A549 (cell line): ENCODE measurements at regions not wholly inside any gene's neighbourhood (a gene's known extent, or its start where the extent isn't known, plus 50 kb on each side); places are given as distances from the start of the nearest gene placed in this dataset.

Experiments
- ATAC-seq, 2 experiments: fragments of 200-7000 bp in 1 of 2; fragments of >200 bp in 1 of 2; cut with Nextera tagmentation in 1 of 2; cut with Tn5 transposase in 1 of 2; 3 replicates each; pipeline versions ENCODE4 v1.8.0 to v1.9.1; 2018 to 2020; ENCODE audit warnings: mild to moderate bottlenecking in 1 of 2, moderate library complexity in 1 of 2
- CTCF ChIA-PET: fragments of 300-600 bp; sonication (Branson Sonifier 250); formaldehyde crosslinking; extraction: SDS; loops from one replicate; lab custom pipeline; 2021; ENCODE audit warnings: antibody characterized with exemption, inconsistent platforms; lab: Yijun Ruan, JAX
- POLR2A ChIA-PET: fragments of 350-600 bp; formaldehyde crosslinking; extraction: SDS; loops from one replicate; lab custom pipeline; 2021; ENCODE audit warnings: antibody characterized with exemption, inconsistent platforms; lab: Yijun Ruan, JAX
- DNase-seq, 2 experiments: peaks; one replicate each; pipeline versions ENCODE4 v3.0.0 to v3.0.0-alpha.2; 2011 to 2016; ENCODE audit warnings: low read depth in 1 of 2, low spot score in 1 of 2
- FAIRE-seq: peaks from 2 replicates; lab custom pipeline; 2011; peaks lifted over from hg19 to GRCh38; lab: Jason Lieb, UNC
- H3K27ac ChIP-seq, 2 experiments: fragments of >200 bp; sonication (Bioruptor Twin); formaldehyde crosslinking; 3 replicates each; pipeline ENCODE4 v1.5.1; 2016 to 2017
- H3K4me1 ChIP-seq: fragments of >200 bp; sonication (Bioruptor Twin); formaldehyde crosslinking; 3 replicates; pipeline ENCODE4 v1.6.1; 2016
- H3K4me2 ChIP-seq: fragments of >200 bp; sonication (Bioruptor Twin); formaldehyde crosslinking; 3 replicates; pipeline ENCODE4 v1.6.1; 2016
- H3K4me3 ChIP-seq: fragments of >200 bp; sonication (Bioruptor Twin); formaldehyde crosslinking; 3 replicates; pipeline ENCODE4 v1.5.1; 2016
- H3K9me3 ChIP-seq: fragments of >200 bp; sonication (Bioruptor Twin); formaldehyde crosslinking; 3 replicates; pipeline ENCODE4 v1.6.1; 2016
- ATOH8 ChIP-seq: fragments of 250-450 bp; sonication (Bioruptor Pico); IDR thresholded peaks from 2 replicates; pipeline ENCODE4 v1.5.0; 2020; ENCODE audit warnings: low read depth, mild to moderate bottlenecking, moderate library complexity
- BHLHE40 ChIP-seq: IDR thresholded peaks from 2 replicates; pipeline ENCODE4 v1.6.1; 2012; ENCODE audit warnings: low read depth, low read length, inconsistent platforms
- CEBPB ChIP-seq, 2 experiments: fragments of >200 bp in 1 of 2; sonication (Bioruptor Twin) in 1 of 2; formaldehyde crosslinking in 1 of 2; IDR thresholded peaks; 2 replicates each; pipeline ENCODE4 v1.6.1; 2012 to 2016
- E2F6 ChIP-seq: IDR thresholded peaks from 2 replicates; pipeline ENCODE4 v1.6.1; 2012; ENCODE audit warnings: low read depth, borderline replicate concordance
- EHMT2 ChIP-seq: fragments of 200-600 bp; sonication (generic); IDR thresholded peaks from 2 replicates; pipeline ENCODE4 v1.6.1; 2016; ENCODE audit warnings: antibody characterized with exemption, low read depth, mild to moderate bottlenecking, moderate library complexity
- FOXS1 ChIP-seq: fragments of 250-450 bp; sonication (Bioruptor Pico); IDR thresholded peaks from 2 replicates; pipeline ENCODE4 v1.5.0; 2020; ENCODE audit warnings: mild to moderate bottlenecking, moderate library complexity
- GATA3 ChIP-seq: IDR thresholded peaks from 2 replicates; pipeline ENCODE4 v1.6.1; 2012; ENCODE audit warnings: borderline replicate concordance
- HES2 ChIP-seq: fragments of >200 bp; sonication (Bioruptor Twin); formaldehyde crosslinking; IDR thresholded peaks from 2 replicates; pipeline ENCODE4 v1.6.1; 2016
- HEYL ChIP-seq: fragments of 250-450 bp; sonication (Bioruptor Pico); IDR thresholded peaks from 2 replicates; pipeline ENCODE4 v1.8.0; 2021; ENCODE audit warnings: mild to moderate bottlenecking, moderate library complexity
- HOXA7 ChIP-seq: fragments of 250-450 bp; sonication (Bioruptor Pico); IDR thresholded peaks from 2 replicates; pipeline ENCODE4 v1.5.0; 2020; ENCODE audit warnings: mild to moderate bottlenecking, moderate library complexity
- JUNB ChIP-seq: fragments of >200 bp; sonication (Bioruptor Twin); formaldehyde crosslinking; IDR thresholded peaks from 2 replicates; pipeline ENCODE4 v1.6.1; 2016
- PBX3 ChIP-seq: IDR thresholded peaks from 2 replicates; pipeline ENCODE4 v1.6.1; 2012
- PHF8 ChIP-seq: fragments of 200-600 bp; sonication (generic); IDR thresholded peaks from 2 replicates; pipeline ENCODE4 v1.6.1; 2016; ENCODE audit warnings: low read depth, mild to moderate bottlenecking, antibody characterized with exemption, moderate library complexity, borderline replicate concordance
- RARB ChIP-seq: fragments of 250-450 bp; sonication (Bioruptor Pico); IDR thresholded peaks from 2 replicates; pipeline ENCODE4 v1.8.0; 2021; ENCODE audit warnings: mild to moderate bottlenecking, moderate library complexity
- RCOR1 ChIP-seq: fragments of 150-350 bp; IDR thresholded peaks from 2 replicates; pipeline ENCODE4 v1.6.1; 2014; ENCODE audit warnings: antibody characterized with exemption, low read length, low read depth
- REST ChIP-seq: fragments of 200-600 bp; sonication (generic); IDR thresholded peaks from 2 replicates; pipeline ENCODE4 v1.6.1; 2016; ENCODE audit warnings: antibody characterized with exemption, mild to moderate bottlenecking, moderate library complexity
- RFX5 ChIP-seq: fragments of 450-650 bp; IDR thresholded peaks from 2 replicates; pipeline ENCODE4 v1.7.1; 2014; ENCODE audit warnings: antibody characterized with exemption, mild to moderate bottlenecking, moderate library complexity
- SREBF2 ChIP-seq: fragments of 450-650 bp; IDR thresholded peaks from 2 replicates; pipeline ENCODE4 v1.6.1; 2014; ENCODE audit warnings: mild to moderate bottlenecking, moderate library complexity
- TFCP2L1 ChIP-seq: fragments of 250-450 bp; sonication (Bioruptor Pico); IDR thresholded peaks from 2 replicates; pipeline ENCODE4 v1.5.0; 2021; ENCODE audit warnings: mild to moderate bottlenecking
- TP53 ChIP-seq: fragments of 250-450 bp; sonication (Bioruptor Pico); IDR thresholded peaks from 2 replicates; pipeline ENCODE4 v1.5.0; 2021; ENCODE audit warnings: mild to moderate bottlenecking, moderate library complexity
- USF2 ChIP-seq: fragments of 450-650 bp; IDR thresholded peaks from 2 replicates; pipeline ENCODE4 v1.6.1; 2014; ENCODE audit warnings: antibody characterized with exemption
- ZC3H11A ChIP-seq: fragments of 450-650 bp; IDR thresholded peaks from 2 replicates; pipeline ENCODE4 v1.6.1; 2014; ENCODE audit warnings: antibody characterized with exemption, mild to moderate bottlenecking
- WGBS: methylation state at CpG from one replicate; pipeline ENCODE4 v1.1.6; 2017; ENCODE audit errors: missing lambda C conversion rate; 5-methylcytosine and 5-hydroxymethylcytosine counted together

- WGBS = 4% methylated on average over 1 of the region's 1 CpG
- POLR2A ChIA-PET = no interaction called here
- no peak overlapping the region for H3K27ac ChIP-seq
- H3K4me1 ChIP-seq = no peaks in the 10 kb centered on the region
- CTCF ChIA-PET = no interaction called here
- TF ChIP-seq CEBPB (IDR thresholded peaks at IDR 0.05) = no peak
- TF ChIP-seq FOXS1 = no peak
- TF ChIP-seq JUNB = no peak
- TF ChIP-seq ZC3H11A = no peak
- TF ChIP-seq SREBF2 = no peak
- no peak for TF ChIP-seq BHLHE40
- no peak for TF ChIP-seq REST
- no peak for TF ChIP-seq HOXA7 (CRISPR knock-in tag)
- no peak for TF ChIP-seq HEYL (CRISPR knock-in tag)
- no peak for TF ChIP-seq GATA3
- no peak for TF ChIP-seq PBX3
- no peak for TF ChIP-seq EHMT2
- no peak for TF ChIP-seq ATOH8 (CRISPR knock-in tag)
- no peak for TF ChIP-seq E2F6
- no peak for TF ChIP-seq RFX5
- no peak for TF ChIP-seq PHF8
- no peak for TF ChIP-seq TFCP2L1
- no peak for TF ChIP-seq RARB (CRISPR knock-in tag)
- no peak overlapping the region for H3K4me2 ChIP-seq
- DNase-seq (no peak), FAIRE-seq (no peak), ATAC-seq (no peak)
- no peaks in the 10 kb centered on the region for H3K9me3 ChIP-seq
- H3K4me3 ChIP-seq = no peak overlapping the region
Measured at GRCh38 chr13:47287291-47287751, 390.5 kb upstream of the HTR2A start.

GRCh38 chr13:47281991-47282390, 385.1 kb upstream of the HTR2A start:
- ATAC-seq (no peak), DNase-seq (no peak), FAIRE-seq (no peak)
- no peak overlapping the region for H3K27ac ChIP-seq
- H3K4me2 ChIP-seq = no peak overlapping the region
- ChIA-PET POLR2A (no interaction called here), CTCF (no interaction called here)
- H3K4me1 ChIP-seq = no peaks in the 10 kb centered on the region
- no peak for TF ChIP-seq HES2
- no peak overlapping the region for H3K4me3 ChIP-seq
- no peaks in the 10 kb centered on the region for H3K9me3 ChIP-seq
- WGBS = 25% methylated on average over 2 of the region's 2 CpGs

- ATAC-seq = no peak
- H3K27ac ChIP-seq = no peak overlapping the region
- no peak overlapping the region for H3K4me2 ChIP-seq
- no peaks in the 10 kb centered on the region for H3K4me1 ChIP-seq
- 0% methylated on average over 1 of the region's 1 CpG for WGBS
- DNase-seq = no peak
- POLR2A ChIA-PET = no interaction called here
- H3K9me3 ChIP-seq = no peaks in the 10 kb centered on the region
- FAIRE-seq = no peak
- H3K4me3 ChIP-seq = no peak overlapping the region
- CTCF ChIA-PET = interaction anchor here (1.2 kb wide), 1 partner anchor 385 kb away, joined by 3 read pairs; no protein-coding TSS in a partner anchor
- TF ChIP-seq HOXA7 (CRISPR knock-in tag) = no peak
- no peak for TF ChIP-seq RCOR1
- no peak for TF ChIP-seq USF2
- TF ChIP-seq TP53 = no peak
- TF ChIP-seq ATOH8 (CRISPR knock-in tag) = no peak
- TF ChIP-seq CEBPB (IDR thresholded peaks at IDR 0.05) = no peak
- TF ChIP-seq, all 56 proteins: peak for 0
Measured at GRCh38 chr13:47279920-47280319, 383.1 kb upstream of the HTR2A start.
